GM19238 (cell line): ENCODE measurements at regions not wholly inside any gene's neighbourhood (a gene's known extent, or its start where the extent isn't known, plus 50 kb on each side); places are given as distances from the start of the nearest gene placed in this dataset.
"Not testable (repeated sequence)": the region's sequence is repeated elsewhere in the genome, so short reads cannot be mapped to it uniquely, and the experiment has no call there.

Experiments
- DNase-seq: peaks from one replicate; pipeline ENCODE4 v3.0.0; 2011; ENCODE audit warnings: low spot score; ENCODE audit not compliant: insufficient read length

DNA sequence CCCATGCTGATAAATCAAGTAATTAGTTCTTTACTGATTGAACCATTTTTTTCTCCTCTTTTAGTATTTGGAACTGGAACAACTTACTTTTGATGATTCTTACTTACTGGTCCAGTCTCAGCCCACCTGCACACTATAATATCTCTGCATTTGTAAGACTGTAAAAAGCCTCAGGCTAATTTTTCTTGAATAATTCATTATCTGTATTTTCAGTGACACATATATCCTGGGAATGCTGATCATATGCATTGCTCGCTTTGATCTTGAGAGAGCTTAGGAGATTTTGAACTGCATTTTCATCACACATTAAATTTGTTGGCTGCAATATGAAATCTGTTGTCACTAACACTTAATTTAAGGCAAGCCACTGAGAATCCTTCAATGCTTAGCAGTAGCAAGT, 760.6 kb downstream of the EDEM1 start:
- no peak for DNase-seq

DNA sequence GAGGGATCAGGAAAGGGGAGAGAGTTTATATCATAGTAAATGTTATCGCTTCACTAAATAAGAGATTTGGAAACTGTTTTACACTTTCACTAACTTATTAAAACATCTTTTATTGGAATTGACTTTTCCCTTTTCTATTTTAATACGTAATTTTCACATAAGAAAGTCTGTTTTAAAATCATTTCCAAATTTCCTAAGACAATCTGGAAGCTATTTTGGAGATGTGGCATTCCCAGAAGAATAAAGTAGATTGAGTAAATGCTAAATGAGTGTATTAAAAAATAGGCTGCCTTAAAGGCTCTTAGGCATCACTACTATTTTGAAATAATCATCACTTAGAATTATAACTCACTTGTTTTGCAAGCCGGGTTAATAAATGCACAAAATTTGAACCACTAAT, 763.5 kb downstream of the EDEM1 start:
- DNase-seq = no peak

GRCh38 chr3:5972586-5972985, 785.1 kb downstream of the EDEM1 start:
- no peak for DNase-seq

DNA sequence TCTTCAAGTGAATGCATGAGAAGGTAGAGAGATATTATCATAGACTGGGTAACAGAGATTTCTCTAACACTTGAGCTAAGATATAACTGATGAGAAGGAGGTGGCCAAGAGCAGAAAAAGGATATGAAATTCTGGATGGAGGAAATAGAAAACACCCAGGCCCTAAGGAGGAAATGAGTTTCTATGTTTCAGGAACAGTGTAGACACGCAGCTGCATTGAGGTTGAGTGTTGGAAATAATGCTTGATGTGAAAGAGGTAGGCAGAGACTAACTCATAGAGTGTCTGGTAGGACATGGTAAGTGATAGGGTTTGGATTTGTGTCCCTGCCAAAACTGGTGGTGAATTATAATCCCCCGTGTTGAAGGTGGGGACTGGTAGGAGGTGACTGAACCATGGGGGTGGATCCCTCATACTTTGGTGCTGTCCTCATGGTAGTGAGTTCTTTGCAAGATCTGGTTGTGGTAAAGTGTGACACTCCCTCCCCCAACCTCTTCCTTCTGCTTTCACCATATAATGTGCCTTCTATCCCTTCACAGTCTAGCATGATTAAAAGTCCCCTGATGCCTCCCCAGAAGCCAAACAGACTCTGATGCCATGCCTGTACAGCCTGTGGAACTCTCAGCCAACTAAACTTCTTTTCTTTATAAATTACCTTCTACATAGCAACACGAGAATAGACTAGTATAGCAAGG, 787.3 kb downstream of the EDEM1 start:
- DNase-seq = no peak

- DNase-seq = no peak
These were observed 789.8 kb downstream of the EDEM1 start for GRCh38 chr3:5977331-5977730.

DNA sequence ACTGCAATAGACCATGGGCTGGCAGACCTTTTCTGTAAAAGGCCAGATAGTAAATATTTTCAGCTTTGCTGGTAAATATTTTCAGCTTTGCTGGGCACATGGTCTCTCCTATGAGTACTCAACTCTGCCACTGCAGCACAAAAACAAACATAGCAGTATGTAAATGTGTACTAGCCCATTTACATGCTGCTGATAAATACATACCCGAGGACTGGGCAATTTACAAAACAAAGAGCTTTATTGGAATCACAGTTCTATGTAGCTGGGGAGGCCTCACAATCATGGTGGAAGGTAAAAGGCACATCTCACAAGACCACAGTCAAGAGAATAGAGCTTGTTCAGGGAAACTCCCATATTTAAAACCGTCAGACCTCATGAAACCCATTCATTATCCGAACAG, 793.0 kb downstream of the EDEM1 start:
- no peak for DNase-seq

DNA sequence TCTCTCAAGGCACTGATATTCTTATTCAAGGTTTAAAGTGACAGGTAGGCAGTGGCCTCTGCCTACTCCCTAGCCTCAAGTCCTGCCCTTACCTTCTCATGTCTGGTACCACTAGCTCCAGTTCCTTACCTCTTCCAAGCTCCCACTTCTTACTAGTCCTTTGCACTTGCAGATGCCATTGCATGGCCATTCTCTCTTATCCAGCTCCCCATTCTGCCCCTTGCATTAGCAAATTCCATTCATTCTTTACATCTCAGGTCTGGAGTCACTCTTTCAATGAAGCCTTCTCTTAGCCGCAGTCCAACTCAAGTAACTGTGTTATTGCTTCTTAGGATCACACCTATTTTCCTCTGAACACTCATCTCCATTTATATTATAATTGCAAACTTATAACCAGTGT, 807.1 kb downstream of the EDEM1 start:
- no peak for DNase-seq

DNA sequence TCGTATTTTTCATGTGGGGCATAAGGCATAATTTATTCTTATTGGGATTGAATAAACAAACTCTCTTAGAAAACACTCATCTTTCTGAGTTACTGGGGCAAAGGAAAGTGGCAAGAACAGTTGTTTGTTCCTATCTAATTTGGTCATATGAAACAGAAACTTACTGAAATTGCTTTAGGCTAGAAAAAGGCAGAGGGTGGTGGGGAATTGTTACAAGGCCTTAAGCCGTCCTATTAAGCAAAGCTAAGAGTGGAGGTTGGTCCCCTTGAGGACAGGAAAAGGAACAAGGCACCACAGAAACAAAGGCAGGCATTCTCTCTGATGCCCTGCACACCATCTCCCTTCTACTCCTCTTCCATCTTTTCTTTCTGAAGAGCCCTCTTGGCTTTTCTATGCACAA, 830.9 kb downstream of the EDEM1 start:
- DNase-seq = no peak

GRCh38 chr3:6022621-6023020, 835.1 kb downstream of the EDEM1 start:
- DNase-seq = no peak

GRCh38 chr3:6025032-6025431, 835.9 kb upstream of the GRM7 start:
- DNase-seq = no peak

GRCh38 chr3:6030648-6031047, 830.3 kb upstream of the GRM7 start:
- DNase-seq = not testable (repeated sequence)

GRCh38 chr3:6035626-6036025, 825.3 kb upstream of the GRM7 start:
- DNase-seq = no peak

DNA sequence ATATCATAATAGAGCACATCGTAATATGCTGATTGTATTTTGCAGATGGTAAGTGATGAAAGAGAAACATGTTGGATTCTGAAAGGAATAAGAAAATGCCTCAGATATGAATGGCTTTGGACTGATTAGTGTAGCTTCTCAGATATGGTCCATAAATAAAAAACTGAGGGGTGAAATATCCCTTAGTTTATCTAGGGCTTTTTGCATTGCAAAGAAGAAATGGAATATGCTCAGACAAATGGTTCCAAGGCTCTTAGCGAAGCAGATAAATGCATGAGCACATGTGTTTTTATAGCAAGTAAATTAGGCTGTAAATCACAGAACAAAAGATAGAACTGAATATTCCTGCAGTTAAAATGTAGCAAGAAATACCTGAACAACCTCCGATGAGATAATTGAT, 820.9 kb upstream of the GRM7 start:
- no peak for DNase-seq

DNA sequence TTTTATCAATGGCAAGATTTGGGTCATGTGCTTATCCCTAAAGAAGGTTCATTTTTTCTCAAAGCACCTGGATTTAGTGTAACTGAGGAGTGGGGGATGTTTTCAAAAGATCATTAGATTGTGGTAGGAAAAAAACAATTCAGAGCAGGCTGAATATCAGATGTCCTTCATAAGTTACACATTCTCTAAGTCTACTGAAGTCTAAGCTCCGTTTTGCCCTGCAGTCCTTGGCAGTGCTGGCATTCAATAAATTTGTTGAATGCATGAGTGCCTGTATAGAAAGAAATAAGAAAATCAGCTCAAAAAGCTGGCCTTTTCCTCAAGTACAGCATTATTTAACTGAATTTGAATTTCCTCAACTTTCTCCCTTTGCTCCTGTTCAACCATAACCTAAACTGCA, 819.0 kb upstream of the GRM7 start:
- no peak for DNase-seq

GRCh38 chr3:6047016-6047415, 813.9 kb upstream of the GRM7 start:
- no peak for DNase-seq

GRCh38 chr3:6060251-6060650, 800.7 kb upstream of the GRM7 start:
- DNase-seq = no peak

- no peak for DNase-seq
These were observed 798.4 kb upstream of the GRM7 start for GRCh38 chr3:6062261-6063187.

GRCh38 chr3:6066397-6066796, 794.5 kb upstream of the GRM7 start:
- DNase-seq = no peak

GRCh38 chr3:6066868-6067578, 793.9 kb upstream of the GRM7 start:
- not testable (repeated sequence) for DNase-seq

DNA sequence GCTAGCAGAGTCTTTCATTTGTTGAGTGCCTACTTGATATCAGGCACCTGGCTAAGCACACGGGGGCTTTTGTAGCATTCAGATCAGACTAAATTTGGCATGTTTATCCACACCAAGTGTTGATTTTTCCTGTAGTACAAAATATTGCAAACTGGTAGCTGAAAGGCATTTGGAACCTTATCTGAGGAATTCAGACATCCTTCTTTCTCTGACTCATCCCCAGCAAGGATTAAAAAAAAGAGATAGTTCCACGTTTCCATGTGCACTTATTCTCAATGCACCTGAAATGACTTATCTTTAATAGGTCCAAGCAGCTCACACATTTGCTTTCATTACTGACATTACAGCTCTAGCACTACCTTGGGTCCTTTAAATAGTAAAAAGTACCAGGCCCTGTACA, 786.0 kb upstream of the GRM7 start:
- DNase-seq = no peak

DNA sequence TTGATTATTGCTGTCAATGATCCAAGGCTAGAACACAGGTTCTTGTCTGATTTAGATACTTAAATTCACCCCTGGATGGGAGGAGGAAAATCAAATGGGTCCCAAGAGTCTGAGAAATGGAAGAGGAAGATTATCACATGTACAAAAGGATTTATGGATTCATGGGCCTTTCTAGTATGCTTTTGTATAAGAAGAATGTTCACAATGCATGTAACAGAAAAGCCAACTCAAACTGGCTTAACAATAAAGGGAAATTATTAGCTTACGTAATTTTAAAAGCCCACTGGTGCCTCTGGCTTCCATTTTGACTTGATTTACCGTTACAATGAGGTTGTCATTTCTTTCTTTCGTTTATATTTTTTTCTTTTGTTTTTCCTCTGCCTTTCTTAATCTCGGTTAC, 782.5 kb upstream of the GRM7 start:
- no peak for DNase-seq

GRCh38 chr3:6079011-6079410, 781.9 kb upstream of the GRM7 start:
- DNase-seq = no peak
